ENCODE measurements at regions not wholly inside any gene's neighbourhood (a gene's known extent, or its start where the extent isn't known, plus 50 kb on each side); places are given as distances from the start of the nearest gene placed in this dataset.

GRCh38 chr2:76406134-76406855 lies 695.6 kb upstream of the GCFC2 start:
- no peak overlapping the region for H3K4me3 ChIP-seq (replicated peaks in 1 of 3; ENCODE audit: low read depth in 2 of 3, low read length in 3 of 3)
- H3K27ac Mint-ChIP-seq, result no peak overlapping the region
- no peak for TF ChIP-seq CTCF (IDR thresholded peaks at IDR 0.05)
- H3K4me1 Mint-ChIP-seq, result no peaks in the 10 kb centered on the region
- 88% methylated on average over 9 of the region's 12 CpGs for WGBS (ENCODE audit: insufficient coverage)
- DNase-seq, result no peak
- no peaks in the 10 kb centered on the region for H3K27me3 ChIP-seq (ENCODE audit: control insufficient read depth in 2 of 2, insufficient read depth in 2 of 2, low read length in 2 of 2)
- no peak overlapping the region for H3K27ac ChIP-seq (ENCODE audit: low read depth in 1 of 2, low read length in 2 of 2)
- H3K4me1 ChIP-seq (ENCODE audit: control insufficient read depth in 1 of 2, insufficient read depth in 2 of 2, low read length in 2 of 2), result no peaks in the 10 kb centered on the region
- H3K4me2 ChIP-seq (replicated peaks; ENCODE audit: extremely low read depth, low read length, poor library complexity, severe bottlenecking), result no peak overlapping the region
- H3K36me3 Mint-ChIP-seq, result no peaks in the 10 kb centered on the region
- H3K9ac ChIP-seq (ENCODE audit: insufficient read depth, low read length, poor library complexity, severe bottlenecking), result no peak overlapping the region
- no peaks in the 10 kb centered on the region for H3K36me3 ChIP-seq (replicated peaks in 1 of 2; ENCODE audit: control insufficient read depth in 1 of 2, insufficient read depth in 2 of 2, low read length in 2 of 2)
- peaks cover 8 to 23% (median 10%) of the 10 kb centered on the region in 7 donors for H3K9me3 Mint-ChIP-seq
- no peaks in the 10 kb centered on the region for H3K79me2 ChIP-seq (ENCODE audit: insufficient read depth, low read length)
- intact Hi-C loops (cut with micrococcal nuclease), result no loop called here
- H2AFZ ChIP-seq (ENCODE audit: insufficient read depth, low read depth, low read length, poor library complexity, severe bottlenecking), result no peak overlapping the region
- no peaks in the 10 kb centered on the region for H4K20me1 ChIP-seq (ENCODE audit: insufficient read depth, low read length)
- no peak overlapping the region for H3K4me3 Mint-ChIP-seq
- peaks cover 12 to 25% of the 10 kb centered on the region in 2 donors for H3K9me3 ChIP-seq (replicated peaks in 1 of 2; ENCODE audit: control insufficient read depth in 1 of 2, insufficient read depth in 1 of 2, low read length in 2 of 2)
- peaks cover 0 to 2% (median 2%) of the 10 kb centered on the region in 3 donors for H3K27me3 Mint-ChIP-seq (ENCODE audit: low read depth in 3 of 3)

DNA sequence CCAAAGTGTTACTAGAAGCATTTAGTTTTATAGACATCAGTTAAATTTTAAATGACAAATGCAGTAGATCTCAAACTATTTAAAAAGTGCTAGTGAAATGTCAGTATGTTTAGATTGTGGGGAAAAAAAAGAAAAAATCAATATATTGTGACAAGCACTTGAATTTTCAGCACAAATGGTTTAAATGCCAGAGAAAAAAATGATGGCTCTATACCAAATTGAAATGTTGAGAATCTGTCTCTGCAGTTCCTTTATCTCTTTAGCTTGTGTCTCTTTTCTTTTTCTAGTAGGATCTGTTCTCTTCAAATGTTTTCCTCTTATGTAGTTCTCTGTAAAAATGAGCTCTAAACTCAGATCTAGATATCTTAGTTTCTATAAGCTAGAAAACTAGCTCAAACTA lies 682.6 kb upstream of the GCFC2 start:
- no peak for TF ChIP-seq CTCF (IDR thresholded peaks at IDR 0.05)
- Histone ChIP-seq H3K4me1 (ENCODE audit: control insufficient read depth in 1 of 2, insufficient read depth in 2 of 2, low read length in 2 of 2) (no peaks in the 10 kb centered on the region), H3K27ac (ENCODE audit: low read depth in 1 of 2, low read length in 2 of 2) (no peak overlapping the region), H3K79me2 (ENCODE audit: insufficient read depth, low read length) (no peaks in the 10 kb centered on the region), H2AFZ (ENCODE audit: insufficient read depth, low read depth, low read length, poor library complexity, severe bottlenecking) (no peak overlapping the region), H3K9me3 (replicated peaks in 1 of 2; ENCODE audit: control insufficient read depth in 1 of 2, insufficient read depth in 1 of 2, low read length in 2 of 2) (no peaks in the 10 kb centered on the region), H3K4me3 (replicated peaks in 1 of 3; ENCODE audit: low read depth in 2 of 3, low read length in 3 of 3) (no peak overlapping the region), H3K4me2 (replicated peaks; ENCODE audit: extremely low read depth, low read length, poor library complexity, severe bottlenecking) (no peak overlapping the region), H3K36me3 (replicated peaks in 1 of 2; ENCODE audit: control insufficient read depth in 1 of 2, insufficient read depth in 2 of 2, low read length in 2 of 2) (no peaks in the 10 kb centered on the region), H4K20me1 (ENCODE audit: insufficient read depth, low read length) (no peaks in the 10 kb centered on the region), H3K27me3 (ENCODE audit: control insufficient read depth in 2 of 2, insufficient read depth in 2 of 2, low read length in 2 of 2) (no peaks in the 10 kb centered on the region), H3K9ac (ENCODE audit: insufficient read depth, low read length, poor library complexity, severe bottlenecking) (no peak overlapping the region)
- H3K4me1 Mint-ChIP-seq, result no peaks in the 10 kb centered on the region
- no peak for DNase-seq
- no peaks in the 10 kb centered on the region for H3K27me3 Mint-ChIP-seq (ENCODE audit: low read depth in 3 of 3)
- no peak overlapping the region for H3K4me3 Mint-ChIP-seq
- H3K36me3 Mint-ChIP-seq, result no peaks in the 10 kb centered on the region
- no peak overlapping the region for H3K27ac Mint-ChIP-seq
- peaks cover 0 to 9% (median 4%) of the 10 kb centered on the region in 7 donors for H3K9me3 Mint-ChIP-seq
- intact Hi-C loops (cut with micrococcal nuclease), result no loop called here
